Ovary (tissue), 3 donors: ENCODE measurements at regions not wholly inside any gene's neighbourhood (a gene's known extent, or its start where the extent isn't known, plus 50 kb on each side); places are given as distances from the start of the nearest gene placed in this dataset.
"Not testable (repeated sequence)": the region's sequence is repeated elsewhere in the genome, so short reads cannot be mapped to it uniquely, and the experiment has no call there.

ENCODE experiments used
- CTCF ChIP-seq, 3 donors: fragments of 450-650 bp in 2 of 3; fragments of 200-600 bp in 1 of 3; IDR thresholded peaks; one replicate each; pipeline versions ENCODE4 v1.5.1 to v1.8.0; 2016 to 2022; ENCODE audit warnings: antibody characterized with exemption in 3 of 3, mild to moderate bottlenecking in 1 of 3
- EP300 ChIP-seq: sonication (generic); formaldehyde crosslinking; IDR thresholded peaks from one replicate; pipeline ENCODE4 v1.6.1; 2017; ENCODE audit warnings: antibody characterized with exemption
- POLR2A ChIP-seq: fragments of 450-650 bp; IDR thresholded peaks from one replicate; pipeline ENCODE4 v1.6.1; 2017; ENCODE audit warnings: antibody characterized with exemption, mild to moderate bottlenecking, moderate library complexity
- donor health status: DM: no; HTN: no; CAD: no.

- TF ChIP-seq CTCF (IDR thresholded peaks at IDR 0.05); POLR2A; EP300: not testable (repeated sequence)
Observed at GRCh38 chr18:47690778-47691177, 239.7 kb downstream of the SMAD2 start.
